Left ventricle myocardium inferior (tissue), 1 donor: ENCODE measurements at regions not wholly inside any gene's neighbourhood (a gene's known extent, or its start where the extent isn't known, plus 50 kb on each side); places are given as distances from the start of the nearest gene placed in this dataset.

Experiments used
- DNase-seq: peaks from one replicate; pipeline ENCODE4 v3.0.0-alpha.2; 2020
- H3K27ac ChIP-seq: fragments of 200-600 bp; replicated peaks from 2 replicates; pipeline ENCODE4 v1.8.0; 2021
- H3K27me3 ChIP-seq: fragments of 200-600 bp; 2 replicates; pipeline ENCODE4 v1.8.0; 2021; ENCODE audit warnings: low read depth
- H3K36me3 ChIP-seq: fragments of 200-600 bp; 2 replicates; pipeline ENCODE4 v1.8.0; 2021
- H3K4me1 ChIP-seq: fragments of 200-600 bp; 2 replicates; pipeline ENCODE4 v1.8.0; 2021
- H3K4me3 ChIP-seq: fragments of 200-600 bp; 2 replicates; pipeline ENCODE4 v1.8.0; 2021; ENCODE audit warnings: mild to moderate bottlenecking, moderate library complexity
- H3K9me3 ChIP-seq: fragments of 200-600 bp; replicated peaks from 2 replicates; pipeline ENCODE4 v1.8.0; 2021
- CTCF ChIP-seq: fragments of 200-600 bp; IDR thresholded peaks from 2 replicates; pipeline ENCODE4 v1.8.0; 2021; ENCODE audit warnings: antibody characterized with exemption, mild to moderate bottlenecking, borderline replicate concordance
- intact Hi-C: fragments of 100-400 bp; cut with micrococcal nuclease; formaldehyde crosslinking; loops from one replicate; pipeline ENCODE4 v1.11.0; 2022
- donor health status: DM: no; HTN: yes; CAD: no; lungs with severe emphysema.

DNA sequence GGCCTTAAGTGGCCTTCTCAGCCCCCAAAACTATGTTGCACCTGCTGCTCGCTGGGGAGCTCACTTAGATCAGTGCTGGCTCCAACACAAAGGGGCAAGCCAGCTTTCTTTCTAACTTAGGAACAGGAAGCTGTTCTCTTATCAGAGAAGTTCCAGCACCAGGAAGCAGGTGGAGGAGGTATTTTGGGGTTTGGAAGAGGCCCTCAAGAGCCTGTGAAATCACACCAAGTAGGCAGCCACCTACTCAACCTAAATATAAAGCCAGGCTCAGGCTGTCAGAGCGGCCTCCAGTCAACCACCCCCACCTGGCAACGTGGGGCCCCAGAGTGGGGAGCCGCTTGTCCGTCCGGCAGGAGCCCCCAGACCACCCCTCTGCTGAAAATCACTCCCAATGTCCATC, 152.8 kb downstream of the OLFM1 start:
- Histone ChIP-seq H3K4me3 (no peak overlapping the region), H3K27ac (no peak overlapping the region), H3K4me1 (peaks cover 10% of the 10 kb centered on the region), H3K27me3 (peaks cover 64% of the 10 kb centered on the region), H3K9me3 (no peaks in the 10 kb centered on the region), H3K36me3 (no peaks in the 10 kb centered on the region)
- TF ChIP-seq CTCF = no peak
- DNase-seq = no peak
- intact Hi-C loops = no loop called here

DNA sequence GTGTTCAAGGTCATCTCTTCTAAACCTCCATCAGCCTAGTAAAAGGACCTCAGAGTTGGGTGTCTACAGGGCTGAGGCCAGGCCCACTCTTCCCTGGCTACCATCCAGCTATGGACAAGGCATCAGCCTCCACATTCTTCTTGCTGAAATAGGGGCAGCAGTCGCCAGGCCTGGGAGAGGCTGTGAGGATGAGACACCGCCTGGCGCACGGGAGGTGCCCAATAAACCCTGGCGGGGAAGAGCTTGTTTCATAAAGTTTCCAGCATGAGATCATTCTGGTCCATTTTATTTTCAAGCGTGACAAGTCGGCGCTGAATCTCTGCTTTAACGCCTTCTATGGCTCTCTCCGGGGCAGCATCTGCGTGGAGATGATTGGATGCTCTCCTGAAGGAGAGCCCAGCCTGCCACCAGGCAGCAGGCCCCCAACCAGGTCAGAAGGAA, 153.4 kb downstream of the OLFM1 start:
- Histone ChIP-seq H3K4me1 (peaks cover 10% of the 10 kb centered on the region), H3K27me3 (peaks cover 66% of the 10 kb centered on the region), H3K27ac (no peak overlapping the region), H3K36me3 (no peaks in the 10 kb centered on the region), H3K4me3 (no peak overlapping the region), H3K9me3 (no peaks in the 10 kb centered on the region)
- intact Hi-C loops = no loop called here
- TF ChIP-seq CTCF = no peak
- DNase-seq = no peak

DNA sequence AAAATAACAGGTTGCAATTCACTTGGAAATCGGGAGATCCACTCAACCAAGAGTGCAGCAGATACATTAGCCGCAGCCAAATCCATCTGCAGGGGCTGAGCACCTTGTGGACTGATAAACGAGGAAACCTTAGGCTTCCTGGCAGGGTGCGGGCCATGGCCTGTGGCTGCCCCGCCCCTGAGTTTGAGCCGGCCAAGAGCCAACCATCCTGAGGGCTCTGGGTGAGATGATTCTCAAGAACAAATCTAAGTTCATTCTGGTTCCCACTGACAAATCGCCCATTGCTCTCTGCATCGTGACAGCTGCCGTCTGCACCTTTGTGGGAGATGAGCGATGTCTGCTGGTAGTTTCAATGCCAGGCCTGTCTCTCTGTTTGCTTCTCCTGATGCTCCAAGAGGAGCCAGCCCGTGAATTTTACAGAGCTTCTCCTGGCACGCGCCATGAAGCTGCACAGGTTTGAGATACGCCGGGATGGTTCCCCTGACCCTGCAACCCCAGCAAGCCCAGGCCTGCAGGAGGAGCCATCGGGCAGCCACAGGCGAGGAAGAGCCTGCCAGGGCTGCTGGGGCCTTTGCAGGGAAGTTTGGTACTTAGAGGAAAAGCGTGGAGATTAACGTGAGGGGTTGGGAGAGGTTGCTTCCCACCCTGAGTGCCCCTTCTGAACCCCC, 154.0 kb downstream of the OLFM1 start:
- no peaks in the 10 kb centered on the region for H3K9me3 ChIP-seq
- H3K4me3 ChIP-seq = no peak overlapping the region
- peaks cover 66% of the 10 kb centered on the region for H3K27me3 ChIP-seq
- no peaks in the 10 kb centered on the region for H3K36me3 ChIP-seq
- peaks cover 10% of the 10 kb centered on the region for H3K4me1 ChIP-seq
- no peak for DNase-seq
- no peak for TF ChIP-seq CTCF
- intact Hi-C loops = no loop called here
- H3K27ac ChIP-seq = no peak overlapping the region

DNA sequence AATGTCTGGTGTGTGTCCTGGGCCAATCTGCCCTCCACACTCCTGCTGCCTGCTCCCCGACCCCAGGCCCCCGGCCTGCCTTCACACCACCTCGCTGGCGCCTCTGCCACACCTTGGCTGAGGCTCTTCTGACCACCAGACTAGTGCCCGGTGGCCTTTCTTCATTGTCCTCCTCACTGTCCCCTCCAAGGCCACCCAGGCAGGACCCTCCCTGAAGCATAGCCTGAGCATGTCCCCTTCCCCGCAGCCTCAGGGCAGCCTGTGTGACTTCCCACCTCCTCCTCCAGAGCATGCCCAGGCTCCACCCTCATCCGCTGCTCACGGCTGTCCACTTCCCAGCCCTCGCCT, 154.6 kb downstream of the OLFM1 start:
- TF ChIP-seq CTCF = no peak
- H3K4me1 ChIP-seq = peaks cover 10% of the 10 kb centered on the region
- H3K4me3 ChIP-seq = no peak overlapping the region
- peaks cover 70% of the 10 kb centered on the region for H3K27me3 ChIP-seq
- H3K9me3 ChIP-seq = no peaks in the 10 kb centered on the region
- intact Hi-C loops = no loop called here
- no peaks in the 10 kb centered on the region for H3K36me3 ChIP-seq
- no peak for DNase-seq
- no peak overlapping the region for H3K27ac ChIP-seq

- intact Hi-C loops = no loop called here
- Histone ChIP-seq H3K9me3 (no peaks in the 10 kb centered on the region), H3K4me3 (no peak overlapping the region), H3K27ac (no peak overlapping the region), H3K36me3 (no peaks in the 10 kb centered on the region), H3K4me1 (peaks cover 10% of the 10 kb centered on the region), H3K27me3 (peaks cover 74% of the 10 kb centered on the region)
- TF ChIP-seq CTCF = no peak
- DNase-seq = no peak
Observed at GRCh38 chr9:135242406-135242805, 154.9 kb downstream of the OLFM1 start.
